ENCODE measurements at regions not wholly inside any gene's neighbourhood (a gene's known extent, or its start where the extent isn't known, plus 50 kb on each side); places are given as distances from the start of the nearest gene placed in this dataset.
A peak's percentile ranks its signal among the peaks of the same experiment; 100 is the strongest.

DNA sequence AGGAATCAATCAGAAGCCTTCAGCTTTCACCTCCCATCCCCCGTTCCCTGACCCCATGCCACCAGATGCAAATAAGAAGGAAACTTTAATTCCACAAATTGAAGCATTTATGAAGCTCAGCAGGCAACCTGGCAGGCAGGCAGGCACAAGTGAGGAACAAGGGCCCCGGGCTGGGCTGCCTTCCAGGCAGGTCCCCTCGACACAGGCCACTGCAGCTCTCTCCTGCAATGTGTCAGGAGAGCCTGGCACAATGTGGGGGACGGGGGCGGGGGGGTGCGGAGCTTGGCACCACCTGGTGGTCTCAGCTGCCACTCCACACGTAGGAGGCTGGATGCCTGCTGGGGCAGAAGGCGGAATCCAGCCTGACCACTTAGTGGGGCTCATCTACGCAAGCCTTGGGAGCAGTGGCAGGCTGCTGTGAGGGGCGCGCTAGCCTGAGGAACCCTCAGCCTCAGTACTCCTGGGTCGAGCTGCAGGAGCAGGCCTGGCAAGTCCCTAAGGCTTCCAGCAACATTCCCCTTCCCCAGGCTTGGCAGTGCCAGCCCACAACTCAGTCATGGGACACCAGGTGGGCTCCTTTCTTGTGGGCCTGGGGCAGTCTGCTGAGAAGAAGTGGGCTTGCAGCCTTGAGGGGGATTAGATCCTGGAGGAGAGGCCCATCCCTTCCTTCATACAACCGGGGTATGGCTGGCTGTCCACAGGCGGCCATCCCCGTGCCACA lies 50.2 kb upstream of the KCNMB1 start:
- H3K36me3 ChIP-seq = no peaks in the 10 kb centered on the region
- TF ChIP-seq EP300 (IDR thresholded peaks at IDR 0.05) (no peak), POLR2AphosphoS5 (IDR thresholded peaks at IDR 0.05) (no peak), POLR2A (IDR thresholded peaks at IDR 0.05; ENCODE audit: low read depth) (no peak)
- TF ChIP-seq, protein P1, sequence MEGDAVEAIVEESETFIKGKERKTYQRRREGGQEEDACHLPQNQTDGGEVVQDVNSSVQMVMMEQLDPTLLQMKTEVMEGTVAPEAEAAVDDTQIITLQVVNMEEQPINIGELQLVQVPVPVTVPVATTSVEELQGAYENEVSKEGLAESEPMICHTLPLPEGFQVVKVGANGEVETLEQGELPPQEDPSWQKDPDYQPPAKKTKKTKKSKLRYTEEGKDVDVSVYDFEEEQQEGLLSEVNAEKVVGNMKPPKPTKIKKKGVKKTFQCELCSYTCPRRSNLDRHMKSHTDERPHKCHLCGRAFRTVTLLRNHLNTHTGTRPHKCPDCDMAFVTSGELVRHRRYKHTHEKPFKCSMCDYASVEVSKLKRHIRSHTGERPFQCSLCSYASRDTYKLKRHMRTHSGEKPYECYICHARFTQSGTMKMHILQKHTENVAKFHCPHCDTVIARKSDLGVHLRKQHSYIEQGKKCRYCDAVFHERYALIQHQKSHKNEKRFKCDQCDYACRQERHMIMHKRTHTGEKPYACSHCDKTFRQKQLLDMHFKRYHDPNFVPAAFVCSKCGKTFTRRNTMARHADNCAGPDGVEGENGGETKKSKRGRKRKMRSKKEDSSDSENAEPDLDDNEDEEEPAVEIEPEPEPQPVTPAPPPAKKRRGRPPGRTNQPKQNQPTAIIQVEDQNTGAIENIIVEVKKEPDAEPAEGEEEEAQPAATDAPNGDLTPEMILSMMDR (IDR thresholded peaks at IDR 0.05) = no peak

More for the DNA sequence above, 50.2 kb upstream of the KCNMB1 start:
- intact Hi-C loops (cut with DNase I) = no loop called here
- no peak overlapping the region for H3K4me3 ChIP-seq
- H3K9me3 ChIP-seq = no peaks in the 10 kb centered on the region
- H3K27me3 ChIP-seq = no peaks in the 10 kb centered on the region
- 93% methylated on average over 7 of the region's 15 CpGs for WGBS
- H3K4me1 ChIP-seq = peaks cover 0 to 7% (median 0%) of the 10 kb centered on the region in 4 donors
- DNase-seq (ENCODE audit: extremely low spot score) = peak; percentile 66
- no peak overlapping the region for H3K27ac ChIP-seq (replicated peaks in 1 of 4)
